Lung (tissue), 11 donors: ENCODE measurements at regions not wholly inside any gene's neighbourhood (a gene's known extent, or its start where the extent isn't known, plus 50 kb on each side); places are given as distances from the start of the nearest gene placed in this dataset.

Source experiments
- ATAC-seq: fragments of 200-7000 bp; cut with Tn5 transposase; one replicate; pipeline ENCODE4 v1.9.1; 2020; ENCODE audit warnings: moderate number of reproducible peaks; ENCODE audit not compliant: insufficient read depth, low FRiP score
- DNase-seq, 3 donors: peaks; one replicate each; pipeline ENCODE4 v3.0.0-alpha.2; 2013 to 2017
- H3K27ac ChIP-seq, 2 donors: one replicate each; pipeline ENCODE4 v1.5.1; 2013; ENCODE audit warnings: mild to moderate bottlenecking in 2 of 2, moderate library complexity in 2 of 2, control low read depth in 1 of 2, inconsistent platforms in 1 of 2, low read depth in 1 of 2, low read length in 1 of 2
- H3K27me3 ChIP-seq, 3 donors: one replicate each; pipeline ENCODE4 v1.5.1; 2013; ENCODE audit warnings: low read length in 2 of 3; ENCODE audit not compliant: control insufficient read depth in 3 of 3, insufficient read depth in 3 of 3
- H3K36me3 ChIP-seq, 4 donors: one replicate each; pipeline ENCODE4 v1.5.1; 2013; ENCODE audit warnings: low read length in 4 of 4, mild to moderate bottlenecking in 1 of 4, moderate library complexity in 1 of 4; ENCODE audit not compliant: control insufficient read depth in 4 of 4, insufficient read depth in 4 of 4
- H3K4me1 ChIP-seq, 5 donors: one replicate each; pipeline ENCODE4 v1.5.1; 2013; ENCODE audit warnings: low read length in 5 of 5, mild to moderate bottlenecking in 2 of 5, moderate library complexity in 1 of 5; ENCODE audit not compliant: control insufficient read depth in 5 of 5, insufficient read depth in 5 of 5
- H3K4me3 ChIP-seq: one replicate; pipeline ENCODE4 v1.5.1; 2013; ENCODE audit warnings: mild to moderate bottlenecking, control low read depth, moderate library complexity
- H3K9ac ChIP-seq, 2 donors: one replicate each; pipeline ENCODE4 v1.5.1; 2013; ENCODE audit warnings: low read length in 2 of 2, control low read depth in 1 of 2; ENCODE audit not compliant: insufficient read depth in 1 of 2
- H3K9me3 ChIP-seq, 4 donors: one replicate each; pipeline ENCODE4 v1.5.1; 2013; ENCODE audit warnings: low read length in 3 of 4, mild to moderate bottlenecking in 1 of 4, moderate library complexity in 1 of 4; ENCODE audit not compliant: control insufficient read depth in 4 of 4, insufficient read depth in 3 of 4
- CTCF ChIP-seq: IDR thresholded peaks from 2 replicates; pipeline ENCODE4 v1.5.1; 2012; ENCODE audit warnings: mild to moderate bottlenecking; ENCODE audit errors: control extremely low read depth, extremely low read depth
- WGBS, 2 donors: extraction: QIAGEN DNeasy Blood & Tissue Kit; methylation state at CpG; one replicate each; pipeline ENCODE4 v1.1.7; 2013; 5-methylcytosine and 5-hydroxymethylcytosine counted together
- donor health status: control.
- donor health status: control.
- donor health status: Bipolar disorder and iron deficiency.
- donor health status: healthy.
- donor health status: DM: yes; HTN: yes; CAD: no.

GRCh38 chr9:93774331-93775102 is 180.6 kb downstream of the BARX1 start:
- Histone ChIP-seq H3K4me1 (no peaks in the 10 kb centered on the region), H3K36me3 (no peaks in the 10 kb centered on the region), H3K27me3 (no peaks in the 10 kb centered on the region), H3K9ac (no peak overlapping the region), H3K27ac (no peak overlapping the region), H3K4me3 (no peak overlapping the region), H3K9me3 (peaks cover 0 to 2% (median 0%) of the 10 kb centered on the region in 4 donors)
- no peak for TF ChIP-seq CTCF
- DNase-seq: no peak
- no peak for ATAC-seq
- 89 to 95% methylated on average over 8 of the region's 8 CpGs for whole genome bisulfite sequencing, 2 donors

DNA sequence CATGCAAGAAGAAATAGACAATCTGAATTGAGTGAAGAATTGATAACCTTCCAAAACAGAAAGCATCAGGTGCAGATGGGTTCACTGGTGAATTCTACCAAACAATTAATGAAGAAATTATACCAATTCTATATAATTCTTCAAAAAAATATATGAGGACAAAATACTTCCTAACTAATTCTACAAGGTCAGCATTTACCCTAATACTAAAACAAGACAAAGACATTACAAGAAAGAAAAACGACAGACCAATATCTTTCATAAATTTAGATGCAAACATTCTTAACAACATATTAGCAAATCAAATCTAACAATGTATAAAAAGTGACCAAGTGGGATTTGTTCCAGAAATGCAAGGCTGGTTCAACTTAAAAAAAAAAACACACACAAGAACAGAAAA is 183.9 kb downstream of the BARX1 start:
- Histone ChIP-seq H3K36me3 (no peaks in the 10 kb centered on the region), H3K4me3 (no peak overlapping the region), H3K9me3 (peaks cover 0 to 2% (median 0%) of the 10 kb centered on the region in 4 donors), H3K4me1 (no peaks in the 10 kb centered on the region), H3K9ac (no peak overlapping the region), H3K27ac (no peak overlapping the region), H3K27me3 (no peaks in the 10 kb centered on the region)
- 85 to 88% methylated on average over 1 of the region's 1 CpG for WGBS, 2 donors
- ATAC-seq: no peak
- no peak for DNase-seq
- no peak for TF ChIP-seq CTCF

DNA sequence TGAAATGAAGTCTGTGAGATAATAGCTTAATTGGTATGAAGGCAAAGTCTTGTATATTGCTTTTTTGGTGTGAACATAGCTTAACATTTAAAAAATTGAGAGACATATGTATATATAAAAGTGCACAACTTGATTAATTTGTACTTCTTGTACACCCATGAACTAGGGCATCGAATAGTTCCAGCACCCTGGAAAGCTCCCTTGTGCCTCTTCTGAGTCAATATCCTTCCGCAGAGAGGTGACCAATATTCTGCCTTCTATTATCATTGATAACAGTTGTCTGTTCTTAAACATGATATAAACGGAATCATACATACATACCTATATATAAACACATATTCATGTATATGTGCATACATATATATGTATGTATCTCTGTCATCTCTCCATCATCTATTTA is 185.4 kb downstream of the PHF2 start:
- Histone ChIP-seq H3K4me1 (no peaks in the 10 kb centered on the region), H3K36me3 (no peaks in the 10 kb centered on the region), H3K27me3 (peaks cover 0 to 2% (median 0%) of the 10 kb centered on the region in 3 donors), H3K4me3 (no peak overlapping the region), H3K9ac (no peak overlapping the region), H3K9me3 (peaks cover 0 to 12% (median 3%) of the 10 kb centered on the region in 4 donors), H3K27ac (no peak overlapping the region)
- DNase-seq: no peak
- no peak for ATAC-seq
- no peak for TF ChIP-seq CTCF
- WGBS, 2 donors: 82 to 86% methylated on average over 3 of the region's 3 CpGs
